Ascending aorta (tissue), 2 donors: ENCODE measurements at regions not wholly inside any gene's neighbourhood (a gene's known extent, or its start where the extent isn't known, plus 50 kb on each side); places are given as distances from the start of the nearest gene placed in this dataset.

Experiments
- DNase-seq, 2 donors: peaks; one replicate each; pipeline ENCODE4 v3.0.0-alpha.2; 2019; ENCODE audit warnings: low spot score in 2 of 2
- H3K27ac ChIP-seq, 2 donors: fragments of 200-600 bp; sonication (generic); one replicate each; pipeline ENCODE4 v1.5.1; 2016 to 2017; ENCODE audit warnings: mild to moderate bottlenecking in 1 of 2
- H3K27me3 ChIP-seq: fragments of 200-600 bp; sonication (generic); one replicate; pipeline ENCODE4 v1.5.1; 2017
- H3K36me3 ChIP-seq, 2 donors: fragments of 200-600 bp; sonication (generic); one replicate each; pipeline ENCODE4 v1.5.1; 2016
- H3K4me1 ChIP-seq, 2 donors: fragments of 200-600 bp; sonication (generic); one replicate each; pipeline ENCODE4 v1.5.1; 2016 to 2017; ENCODE audit warnings: mild to moderate bottlenecking in 1 of 2
- H3K4me3 ChIP-seq, 2 donors: fragments of 200-600 bp; sonication (generic); one replicate each; pipeline ENCODE4 v1.5.1; 2016 to 2017; ENCODE audit warnings: mild to moderate bottlenecking in 1 of 2
- H3K9me3 ChIP-seq, 2 donors: fragments of 200-600 bp; sonication (generic); one replicate each; pipeline ENCODE4 v1.5.1; 2016
- CTCF ChIP-seq, 3 experiments: fragments of 200-600 bp in 2 of 3; fragments of 450-650 bp in 1 of 3; sonication (generic) in 2 of 3; IDR thresholded peaks; one replicate each; pipeline ENCODE4 v1.5.1; 2016 to 2019; ENCODE audit warnings: antibody characterized with exemption in 3 of 3, mild to moderate bottlenecking in 1 of 3, moderate library complexity in 1 of 3
- intact Hi-C: fragments of 100-400 bp; cut with DNase I; formaldehyde crosslinking; loops from one replicate; pipeline ENCODE4 v1.15.1; 2023

- TF ChIP-seq CTCF (IDR thresholded peaks at IDR 0.05), result no peak
- intact Hi-C loops, result loop anchor here (5.0 to 10.0 kb wide), 5 partner anchors 153 to 388 kb away; partner anchors contain the start of gene CITED2
- H3K27me3 ChIP-seq, result no peaks in the 10 kb centered on the region
- no peak overlapping the region for H3K4me3 ChIP-seq
- no peaks in the 10 kb centered on the region for H3K36me3 ChIP-seq
- DNase-seq, result no peak
- no peaks in the 10 kb centered on the region for H3K9me3 ChIP-seq
- H3K4me1 ChIP-seq, result peaks cover 3 to 25% of the 10 kb centered on the region in 2 donors
- H3K27ac ChIP-seq, result no peak overlapping the region
Measured at GRCh38 chr6:139760128-139760527, 385.7 kb upstream of the CITED2 start.

GRCh38 chr6:139759086-139759485, 384.6 kb upstream of the CITED2 start:
- Histone ChIP-seq H3K9me3 (no peaks in the 10 kb centered on the region), H3K4me3 (no peak overlapping the region), H3K27me3 (no peaks in the 10 kb centered on the region), H3K27ac (no peak overlapping the region), H3K4me1 (peaks cover 0 to 18% of the 10 kb centered on the region in 2 donors), H3K36me3 (no peaks in the 10 kb centered on the region)
- intact Hi-C loops, result no loop called here
- no peak for TF ChIP-seq CTCF (IDR thresholded peaks at IDR 0.05)
- DNase-seq, result no peak

DNA sequence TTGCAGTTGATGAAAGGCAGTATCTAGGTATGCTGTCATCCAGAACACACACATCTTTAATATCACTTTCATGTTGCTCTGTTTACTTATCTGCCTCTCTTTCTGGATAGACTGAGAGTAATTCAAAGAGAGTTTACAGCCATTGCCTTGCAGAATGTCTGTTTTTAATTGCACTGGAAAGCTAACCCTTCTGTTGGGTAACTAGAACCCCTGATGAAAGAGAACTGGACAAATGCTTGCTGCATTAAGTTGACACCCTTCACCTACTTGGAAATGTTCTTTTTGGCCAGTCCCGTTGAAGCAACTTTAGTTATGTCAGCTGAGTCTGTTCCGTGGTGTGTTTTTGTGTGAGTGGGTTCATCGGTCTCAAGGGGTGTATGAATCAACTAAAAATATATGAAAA, 383.8 kb upstream of the CITED2 start:
- Histone ChIP-seq H3K4me1 (peaks cover 0 to 16% of the 10 kb centered on the region in 2 donors), H3K36me3 (no peaks in the 10 kb centered on the region), H3K9me3 (no peaks in the 10 kb centered on the region), H3K4me3 (no peak overlapping the region), H3K27ac (no peak overlapping the region), H3K27me3 (no peaks in the 10 kb centered on the region)
- TF ChIP-seq CTCF (IDR thresholded peaks at IDR 0.05), result no peak
- intact Hi-C loops, result no loop called here
- no peak for DNase-seq

DNA sequence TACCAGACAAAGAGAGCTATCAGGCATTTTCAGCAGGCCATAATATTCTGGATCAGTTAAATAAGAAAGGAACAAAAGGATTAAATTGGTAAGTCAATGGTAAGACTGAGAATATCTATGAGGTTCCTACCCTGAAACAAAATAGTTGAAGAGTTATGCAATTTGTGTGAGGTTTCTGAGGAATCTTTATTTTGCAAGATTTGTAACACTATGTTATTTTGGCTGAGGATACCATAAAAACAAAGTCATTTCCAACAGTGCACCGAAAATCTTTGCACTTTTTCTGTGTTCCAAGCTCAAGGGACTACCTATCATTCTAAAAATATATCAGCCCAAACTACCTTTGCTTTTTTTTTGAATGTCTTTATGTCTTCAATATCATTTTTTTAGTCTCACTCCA, 383.3 kb upstream of the CITED2 start:
- H3K4me1 ChIP-seq, result peaks cover 0 to 16% of the 10 kb centered on the region in 2 donors
- H3K27me3 ChIP-seq, result no peaks in the 10 kb centered on the region
- no peaks in the 10 kb centered on the region for H3K9me3 ChIP-seq
- no peak overlapping the region for H3K4me3 ChIP-seq
- intact Hi-C loops, result no loop called here
- DNase-seq, result no peak
- H3K27ac ChIP-seq, result no peak overlapping the region
- TF ChIP-seq CTCF (IDR thresholded peaks at IDR 0.05), result no peak
- H3K36me3 ChIP-seq, result no peaks in the 10 kb centered on the region

GRCh38 chr6:139756381-139756780, 381.9 kb upstream of the CITED2 start:
- no peaks in the 10 kb centered on the region for H3K9me3 ChIP-seq
- no peak overlapping the region for H3K4me3 ChIP-seq
- TF ChIP-seq CTCF (IDR thresholded peaks at IDR 0.05), result no peak
- no peaks in the 10 kb centered on the region for H3K36me3 ChIP-seq
- H3K27ac ChIP-seq, result no peak overlapping the region
- H3K27me3 ChIP-seq, result no peaks in the 10 kb centered on the region
- peaks cover 0 to 16% of the 10 kb centered on the region in 2 donors for H3K4me1 ChIP-seq
- no peak for DNase-seq
- intact Hi-C loops, result no loop called here
